Keratinocyte (primary cell): ENCODE measurements at regions not wholly inside any gene's neighbourhood (a gene's known extent, or its start where the extent isn't known, plus 50 kb on each side); places are given as distances from the start of the nearest gene placed in this dataset.

Experiments
- EZH2 ChIP-seq: IDR thresholded peaks from one replicate; pipeline ENCODE4 v1.6.1; 2012; ENCODE audit warnings: inconsistent platforms, mild to moderate bottlenecking, low read length, moderate library complexity
- TF ChIP-seq, protein P1 (sequence below), 3 experiments: IDR thresholded peaks in 1 of 3; conservative IDR thresholded peaks in 1 of 3; optimal IDR thresholded peaks in 1 of 3; 2 replicates in 2 of 3; 3 replicates in 1 of 3; pipeline versions ENCODE3 to v1.5.1; 2011; ENCODE audit warnings: low read length in 3 of 3, mild to moderate bottlenecking in 3 of 3, moderate library complexity in 2 of 3, control low read depth in 1 of 3, inconsistent platforms in 1 of 3; ENCODE audit not compliant: insufficient read depth in 2 of 3; ENCODE audit errors: extremely low read depth in 1 of 3

DNA sequence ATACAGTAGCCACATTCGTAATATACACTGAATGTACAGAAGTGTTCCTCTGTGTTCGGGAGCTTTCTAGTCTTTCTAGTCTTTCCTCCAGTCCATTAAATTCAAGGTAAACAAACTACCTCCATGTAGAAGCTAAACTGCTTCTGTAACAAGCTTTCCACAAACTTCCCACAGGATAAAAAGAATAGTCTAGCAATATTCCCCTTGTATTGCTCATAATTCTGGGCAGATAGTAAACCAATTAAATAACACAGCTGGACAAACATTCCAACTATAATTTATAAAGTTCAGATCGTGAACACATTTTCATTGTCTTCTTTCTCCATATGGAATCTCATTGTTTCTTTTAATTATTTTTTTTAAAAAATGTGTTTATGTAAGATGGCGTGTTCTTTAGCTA is 307.2 kb downstream of the AEBP2 start:
- TF ChIP-seq, protein P1, sequence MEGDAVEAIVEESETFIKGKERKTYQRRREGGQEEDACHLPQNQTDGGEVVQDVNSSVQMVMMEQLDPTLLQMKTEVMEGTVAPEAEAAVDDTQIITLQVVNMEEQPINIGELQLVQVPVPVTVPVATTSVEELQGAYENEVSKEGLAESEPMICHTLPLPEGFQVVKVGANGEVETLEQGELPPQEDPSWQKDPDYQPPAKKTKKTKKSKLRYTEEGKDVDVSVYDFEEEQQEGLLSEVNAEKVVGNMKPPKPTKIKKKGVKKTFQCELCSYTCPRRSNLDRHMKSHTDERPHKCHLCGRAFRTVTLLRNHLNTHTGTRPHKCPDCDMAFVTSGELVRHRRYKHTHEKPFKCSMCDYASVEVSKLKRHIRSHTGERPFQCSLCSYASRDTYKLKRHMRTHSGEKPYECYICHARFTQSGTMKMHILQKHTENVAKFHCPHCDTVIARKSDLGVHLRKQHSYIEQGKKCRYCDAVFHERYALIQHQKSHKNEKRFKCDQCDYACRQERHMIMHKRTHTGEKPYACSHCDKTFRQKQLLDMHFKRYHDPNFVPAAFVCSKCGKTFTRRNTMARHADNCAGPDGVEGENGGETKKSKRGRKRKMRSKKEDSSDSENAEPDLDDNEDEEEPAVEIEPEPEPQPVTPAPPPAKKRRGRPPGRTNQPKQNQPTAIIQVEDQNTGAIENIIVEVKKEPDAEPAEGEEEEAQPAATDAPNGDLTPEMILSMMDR (optimal IDR thresholded peaks at IDR 0.05 in 1 of 3, IDR thresholded peaks at IDR 0.05 in 1 of 3, conservative IDR thresholded peaks at IDR 0.05 in 1 of 3; ENCODE audit: extremely low read depth in 1 of 3, insufficient read depth in 2 of 3, low read length in 3 of 3): no peak
- TF ChIP-seq EZH2: no peak
